Upper lobe of left lung (tissue), 6 donors: ENCODE measurements at regions not wholly inside any gene's neighbourhood (a gene's known extent, or its start where the extent isn't known, plus 50 kb on each side); places are given as distances from the start of the nearest gene placed in this dataset.
"Not testable (repeated sequence)": the region's sequence is repeated elsewhere in the genome, so short reads cannot be mapped to it uniquely, and the experiment has no call there.

Experiments used
- ATAC-seq, 2 donors: fragments of 200-7000 bp; cut with Tn5 transposase; one replicate each; pipeline ENCODE4 v1.9.1; 2022; ENCODE audit warnings: mild to moderate bottlenecking in 2 of 2, moderate library complexity in 2 of 2; ENCODE audit not compliant: low FRiP score in 2 of 2
- DNase-seq, 2 donors: peaks; one replicate each; pipeline ENCODE4 v3.0.0-alpha.2; 2019 to 2020
- H3K27ac ChIP-seq, 4 donors: fragments of 200-600 bp; sonication (generic); one replicate each; pipeline ENCODE4 v1.5.1; 2016 to 2019
- H3K27me3 ChIP-seq, 4 donors: fragments of 200-600 bp; sonication (generic); one replicate each; pipeline ENCODE4 v1.5.1; 2017 to 2019
- H3K36me3 ChIP-seq, 4 donors: fragments of 200-600 bp; sonication (generic); one replicate each; pipeline ENCODE4 v1.5.1; 2016 to 2019
- H3K4me1 ChIP-seq, 4 donors: fragments of 200-600 bp; sonication (generic); one replicate each; pipeline ENCODE4 v1.5.1; 2018 to 2019
- H3K4me3 ChIP-seq, 4 donors: fragments of 200-600 bp; sonication (generic); one replicate each; pipeline ENCODE4 v1.5.1; 2017 to 2019; ENCODE audit warnings: mild to moderate bottlenecking in 2 of 4, moderate library complexity in 1 of 4
- H3K9me3 ChIP-seq, 4 donors: fragments of 200-600 bp; sonication (generic); one replicate each; pipeline ENCODE4 v1.5.1; 2018 to 2019
- EP300 ChIP-seq, 4 donors: sonication (generic); formaldehyde crosslinking; IDR thresholded peaks; one replicate each; pipeline ENCODE4 v1.5.1; 2017; ENCODE audit warnings: antibody characterized with exemption in 4 of 4, control low read depth in 2 of 4
- POLR2A ChIP-seq, 4 donors: fragments of 450-650 bp; IDR thresholded peaks; one replicate each; pipeline ENCODE4 v1.5.1; 2016 to 2017; ENCODE audit warnings: antibody characterized with exemption in 4 of 4, mild to moderate bottlenecking in 2 of 4
- POLR2AphosphoS5 ChIP-seq, 2 donors: sonication (generic); formaldehyde crosslinking; IDR thresholded peaks; one replicate each; pipeline ENCODE4 v1.5.1; 2017; ENCODE audit warnings: antibody characterized with exemption in 2 of 2
- WGBS, 2 donors: methylation state at CpG; one replicate each; pipeline ENCODE4 v1.1.5; 2017 to 2018; 5-methylcytosine and 5-hydroxymethylcytosine counted together
- TF ChIP-seq, protein P1 (sequence below), 6 experiments: fragments of 450-650 bp in 4 of 6; fragments of 200-600 bp in 2 of 6; sonication (generic) in 2 of 6; IDR thresholded peaks; one replicate each; pipeline ENCODE4 v1.5.1; 2016 to 2019; ENCODE audit warnings: antibody characterized with exemption in 6 of 6
- donor health status: DM: no; HTN: no; CAD: no; lungs with moderate emphysema.
- donor health status: DM: no; HTN: yes; CAD: no; lungs with severe emphysema.

DNA sequence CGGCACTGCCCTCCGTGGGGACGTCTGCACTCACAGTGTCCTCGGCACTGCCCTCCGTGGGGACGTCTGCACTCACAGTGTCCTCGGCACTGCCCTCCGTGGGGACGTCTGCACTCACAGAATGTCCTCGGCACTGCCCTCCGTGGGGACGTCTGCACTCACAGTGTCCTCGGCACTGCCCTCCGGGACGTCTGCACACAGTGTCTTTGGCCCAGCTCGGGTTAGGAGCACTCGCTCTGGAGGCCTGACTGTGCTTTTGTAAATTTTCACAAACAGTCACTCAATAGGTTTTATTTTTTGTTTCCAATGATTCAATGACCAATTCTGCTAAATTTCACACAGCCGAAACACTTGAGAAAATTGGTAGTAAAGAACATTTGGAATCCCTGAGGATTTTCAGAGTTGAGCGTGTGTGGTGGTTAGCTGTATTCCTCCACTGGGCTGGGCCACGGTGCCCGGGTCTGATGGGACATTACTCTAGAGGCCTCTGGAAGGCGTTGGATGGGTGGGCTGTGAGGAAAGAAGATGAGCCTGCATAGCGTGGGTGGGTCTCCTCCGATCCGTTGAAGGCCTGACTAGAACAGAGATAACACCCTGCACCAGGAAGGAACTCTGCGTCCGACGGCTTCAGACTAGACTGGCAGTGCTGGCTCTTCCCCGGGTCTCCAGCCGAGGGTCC, 134.8 kb downstream of the RTP5 start:
- 89 to 93% methylated on average over 14 to 22 of the region's 30 CpGs for WGBS, 2 donors
- no peak for ATAC-seq
- no peak for DNase-seq
- H3K27ac ChIP-seq, result no peak overlapping the region
- H3K4me1 ChIP-seq, result no peaks in the 10 kb centered on the region
- no peaks in the 10 kb centered on the region for H3K36me3 ChIP-seq
- no peak overlapping the region for H3K4me3 ChIP-seq
- no peaks in the 10 kb centered on the region for H3K27me3 ChIP-seq
- TF ChIP-seq EP300 (IDR thresholded peaks at IDR 0.05) (no peak), POLR2A (IDR thresholded peaks at IDR 0.05) (no peak), POLR2AphosphoS5 (IDR thresholded peaks at IDR 0.05) (no peak)
- TF ChIP-seq, protein P1, sequence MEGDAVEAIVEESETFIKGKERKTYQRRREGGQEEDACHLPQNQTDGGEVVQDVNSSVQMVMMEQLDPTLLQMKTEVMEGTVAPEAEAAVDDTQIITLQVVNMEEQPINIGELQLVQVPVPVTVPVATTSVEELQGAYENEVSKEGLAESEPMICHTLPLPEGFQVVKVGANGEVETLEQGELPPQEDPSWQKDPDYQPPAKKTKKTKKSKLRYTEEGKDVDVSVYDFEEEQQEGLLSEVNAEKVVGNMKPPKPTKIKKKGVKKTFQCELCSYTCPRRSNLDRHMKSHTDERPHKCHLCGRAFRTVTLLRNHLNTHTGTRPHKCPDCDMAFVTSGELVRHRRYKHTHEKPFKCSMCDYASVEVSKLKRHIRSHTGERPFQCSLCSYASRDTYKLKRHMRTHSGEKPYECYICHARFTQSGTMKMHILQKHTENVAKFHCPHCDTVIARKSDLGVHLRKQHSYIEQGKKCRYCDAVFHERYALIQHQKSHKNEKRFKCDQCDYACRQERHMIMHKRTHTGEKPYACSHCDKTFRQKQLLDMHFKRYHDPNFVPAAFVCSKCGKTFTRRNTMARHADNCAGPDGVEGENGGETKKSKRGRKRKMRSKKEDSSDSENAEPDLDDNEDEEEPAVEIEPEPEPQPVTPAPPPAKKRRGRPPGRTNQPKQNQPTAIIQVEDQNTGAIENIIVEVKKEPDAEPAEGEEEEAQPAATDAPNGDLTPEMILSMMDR (IDR thresholded peaks at IDR 0.05), result no peak
- no peaks in the 10 kb centered on the region for H3K9me3 ChIP-seq

DNA sequence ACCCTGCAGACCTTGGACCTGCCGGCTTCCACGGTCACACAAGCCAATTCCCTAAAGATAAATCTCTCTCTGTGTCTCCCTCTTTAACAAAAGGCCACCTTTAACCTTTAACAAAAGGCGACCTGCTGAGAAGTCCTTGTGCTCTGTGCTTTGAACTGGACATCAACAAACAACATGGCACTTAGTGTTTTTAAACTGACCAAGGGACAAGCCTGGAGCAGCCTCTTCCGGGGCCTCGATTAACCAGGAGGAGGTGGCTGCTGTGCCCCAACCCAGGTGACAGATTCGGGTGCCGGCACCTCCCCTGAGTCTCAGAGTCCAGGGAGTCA, 135.3 kb downstream of the RTP5 start:
- H3K4me1 ChIP-seq, result no peaks in the 10 kb centered on the region
- no peak for ATAC-seq
- H3K4me3 ChIP-seq, result no peak overlapping the region
- no peak for TF ChIP-seq POLR2AphosphoS5 (IDR thresholded peaks at IDR 0.05)
- TF ChIP-seq, protein P1 (IDR thresholded peaks at IDR 0.05), result no peak
- no peak for TF ChIP-seq EP300 (IDR thresholded peaks at IDR 0.05)
- TF ChIP-seq POLR2A (IDR thresholded peaks at IDR 0.05), result no peak
- H3K27ac ChIP-seq, result no peak overlapping the region
- WGBS, 2 donors, result 77 to 94% methylated on average over 7 of the region's 7 CpGs
- no peaks in the 10 kb centered on the region for H3K36me3 ChIP-seq
- no peaks in the 10 kb centered on the region for H3K9me3 ChIP-seq
- DNase-seq, result no peak
- no peaks in the 10 kb centered on the region for H3K27me3 ChIP-seq

DNA sequence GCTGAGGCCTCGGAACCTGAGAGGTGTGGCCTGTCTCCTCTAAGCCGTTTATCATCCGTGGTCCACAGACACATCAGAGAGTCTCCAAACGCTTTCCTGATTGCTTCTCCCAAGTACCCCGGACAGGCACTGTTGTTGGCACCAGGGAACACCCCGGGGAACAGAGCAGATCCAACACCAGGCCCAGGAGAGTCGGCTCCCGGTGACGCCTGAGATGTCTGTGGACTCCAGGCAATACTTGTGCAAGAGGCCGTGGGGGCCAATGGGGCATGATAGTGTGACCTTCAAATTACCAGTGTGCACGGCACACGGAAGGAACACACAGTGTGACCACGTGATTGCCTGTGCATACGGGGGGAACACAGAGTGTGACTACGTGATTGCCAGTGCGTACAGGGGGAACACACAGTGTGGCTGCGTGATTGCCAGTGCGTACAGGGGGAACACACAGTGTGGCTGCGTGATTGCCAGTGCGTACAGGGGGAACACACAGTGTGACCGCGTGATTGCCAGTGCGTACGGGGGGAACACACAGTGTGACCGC, 136.6 kb downstream of the RTP5 start:
- not testable (repeated sequence) for H3K4me1 ChIP-seq, H3K27ac ChIP-seq, DNase-seq, H3K36me3 ChIP-seq, H3K4me3 ChIP-seq, H3K27me3 ChIP-seq, ATAC-seq, H3K9me3 ChIP-seq
- WGBS, 2 donors, result 86 to 92% methylated on average over 13 to 16 of the region's 25 CpGs

DNA sequence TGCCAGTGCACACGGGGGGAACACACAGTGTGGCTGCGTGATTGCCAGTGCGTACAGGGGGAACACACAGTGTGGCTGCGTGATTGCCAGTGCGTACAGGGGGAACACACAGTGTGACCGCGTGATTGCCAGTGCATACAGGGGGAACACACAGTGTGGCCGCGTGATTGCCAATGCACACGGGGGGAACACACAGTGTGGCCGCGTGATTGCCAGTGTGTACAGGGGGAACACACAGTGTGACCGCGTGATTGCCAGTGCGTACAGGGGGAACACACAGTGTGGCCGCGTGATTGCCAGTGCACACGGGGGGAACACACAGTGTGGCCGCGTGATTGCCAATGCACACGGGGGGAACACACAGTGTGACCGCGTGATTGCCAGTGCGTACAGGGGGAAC, 139.4 kb downstream of the RTP5 start:
- H3K9me3 ChIP-seq, result not testable (repeated sequence)

DNA sequence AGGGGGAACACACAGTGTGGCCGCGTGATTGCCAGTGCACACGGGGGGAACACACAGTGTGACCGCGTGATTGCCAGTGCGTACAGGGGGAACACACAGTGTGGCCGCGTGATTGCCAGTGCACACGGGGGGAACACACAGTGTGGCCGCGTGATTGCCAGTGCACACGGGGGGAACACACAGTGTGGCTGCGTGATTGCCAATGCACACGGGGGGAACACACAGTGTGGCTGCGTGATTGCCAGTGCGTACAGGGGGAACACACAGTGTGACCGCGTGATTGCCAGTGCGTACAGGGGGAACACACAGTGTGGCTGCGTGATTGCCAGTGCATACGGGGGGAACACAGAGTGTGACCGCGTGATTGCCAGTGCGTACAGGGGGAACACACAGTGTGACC, 140.3 kb downstream of the RTP5 start:
- 83% methylated on average over 13 of the region's 24 CpGs; no CpG with 5 or more reads in 1 of the 2 donors for WGBS, 2 donors
- H3K9me3 ChIP-seq, DNase-seq, H3K36me3 ChIP-seq, ATAC-seq, H3K4me1 ChIP-seq, H3K27ac ChIP-seq, H3K4me3 ChIP-seq, H3K27me3 ChIP-seq: not testable (repeated sequence)

More for the DNA sequence above, 139.4 kb downstream of the RTP5 start:
- H3K27ac ChIP-seq, ATAC-seq, H3K4me1 ChIP-seq, H3K36me3 ChIP-seq, DNase-seq, H3K4me3 ChIP-seq, H3K27me3 ChIP-seq: not testable (repeated sequence)
- WGBS, 2 donors, result 81 to 90% methylated on average over 4 to 10 of the region's 24 CpGs

DNA sequence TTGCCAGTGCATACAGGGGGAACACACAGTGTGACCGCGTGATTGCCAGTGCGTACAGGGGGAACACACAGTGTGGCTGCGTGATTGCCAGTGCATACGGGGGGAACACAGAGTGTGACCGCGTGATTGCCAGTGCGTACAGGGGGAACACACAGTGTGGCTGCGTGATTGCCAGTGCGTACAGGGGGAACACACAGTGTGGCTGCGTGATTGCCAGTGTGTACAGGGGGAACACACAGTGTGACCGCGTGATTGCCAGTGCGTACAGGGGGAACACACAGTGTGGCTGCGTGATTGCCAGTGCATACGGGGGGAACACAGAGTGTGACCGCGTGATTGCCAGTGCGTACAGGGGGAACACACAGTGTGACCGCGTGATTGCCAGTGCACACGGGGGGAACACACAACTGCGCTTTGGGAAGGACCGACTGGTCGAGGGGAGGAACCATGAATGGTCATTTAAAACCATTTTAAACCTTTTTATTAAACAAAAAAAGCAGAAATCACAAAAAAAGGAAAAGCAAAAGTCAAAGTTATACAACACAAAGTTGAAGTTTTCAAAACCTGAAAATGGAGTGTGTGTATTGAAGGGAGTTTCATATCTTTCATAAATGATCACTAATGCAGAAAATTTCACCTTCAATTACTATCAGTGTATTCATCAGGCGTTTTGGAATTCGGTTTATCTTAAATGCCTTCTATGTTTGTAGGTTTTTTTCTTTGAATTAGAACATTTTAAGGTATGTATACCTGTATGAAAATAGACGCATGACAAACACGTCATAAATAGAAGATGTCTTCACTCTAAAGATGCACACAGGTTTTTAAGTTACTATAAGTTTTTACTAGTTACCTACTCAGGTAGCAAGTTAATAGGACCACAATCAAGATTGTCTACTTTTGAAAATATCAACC, 141.0 kb downstream of the RTP5 start:
- DNase-seq, H3K4me1 ChIP-seq, H3K27ac ChIP-seq, ATAC-seq, H3K36me3 ChIP-seq, H3K4me3 ChIP-seq, H3K9me3 ChIP-seq, H3K27me3 ChIP-seq: not testable (repeated sequence)
- WGBS, 2 donors, result 85 to 89% methylated on average over 26 of the region's 29 CpGs

DNA sequence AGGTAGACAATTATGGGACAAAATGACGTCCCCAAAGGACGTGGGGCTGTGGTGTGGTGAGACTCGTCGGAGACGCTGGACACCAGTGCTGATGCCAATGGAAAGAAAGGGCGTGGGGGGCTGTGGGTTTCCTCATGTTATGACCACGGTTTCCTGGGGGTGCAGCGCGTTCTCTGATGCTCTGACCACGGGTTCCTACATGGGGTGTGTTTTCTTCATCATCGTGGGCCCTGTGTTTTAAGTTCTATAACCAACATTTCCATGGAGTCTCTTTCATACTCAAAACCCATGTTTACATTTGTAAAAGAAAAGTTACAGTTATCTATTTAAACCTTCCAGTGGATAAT, 141.6 kb downstream of the RTP5 start:
- H3K4me3 ChIP-seq, result no peak overlapping the region
- no peaks in the 10 kb centered on the region for H3K27me3 ChIP-seq
- no peaks in the 10 kb centered on the region for H3K36me3 ChIP-seq
- no peak for DNase-seq
- H3K27ac ChIP-seq, result no peak overlapping the region
- 35 to 72% methylated on average over 11 of the region's 11 CpGs for WGBS, 2 donors
- H3K4me1 ChIP-seq, result no peaks in the 10 kb centered on the region
- TF ChIP-seq POLR2AphosphoS5 (IDR thresholded peaks at IDR 0.05), result no peak
- TF ChIP-seq EP300 (IDR thresholded peaks at IDR 0.05), result no peak
- TF ChIP-seq POLR2A (IDR thresholded peaks at IDR 0.05), result no peak
- TF ChIP-seq, protein P1 (IDR thresholded peaks at IDR 0.05), result no peak
- H3K9me3 ChIP-seq, result no peaks in the 10 kb centered on the region
- no peak for ATAC-seq
